ENCODE measurements at regions not wholly inside any gene's neighbourhood (a gene's known extent, or its start where the extent isn't known, plus 50 kb on each side); places are given as distances from the start of the nearest gene placed in this dataset.
"Not testable (repeated sequence)": the region's sequence is repeated elsewhere in the genome, so short reads cannot be mapped to it uniquely, and the experiment has no call there.

DNA sequence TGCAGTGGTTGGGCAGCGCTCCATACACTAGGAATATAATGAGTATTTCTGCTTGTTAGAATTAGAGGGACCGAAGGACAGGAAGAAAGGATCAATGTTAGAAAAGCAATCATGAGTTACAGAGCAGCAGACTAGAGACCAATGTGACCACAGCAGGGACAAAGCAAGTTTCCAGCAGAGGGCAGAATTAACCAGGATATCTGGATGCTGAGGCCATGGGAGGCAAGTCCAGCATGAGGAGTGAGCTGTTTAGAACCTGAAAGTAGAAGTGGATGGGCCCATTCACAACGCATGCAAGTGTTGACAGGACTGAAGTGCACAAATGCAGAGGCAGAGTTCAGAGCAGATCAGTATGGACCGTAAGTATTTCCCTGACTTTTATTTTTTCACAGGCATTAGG lies 910.4 kb upstream of the GYPC start:
- DNase-seq: peak; percentile 24

GRCh38 chr2:125746321-125747164 lies 909.4 kb upstream of the GYPC start:
- DNase-seq: no peak

- no peak for DNase-seq
Observed at GRCh38 chr2:125747165-125747425, 908.9 kb upstream of the GYPC start.

GRCh38 chr2:125756431-125756830 lies 899.5 kb upstream of the GYPC start:
- DNase-seq: no peak

- DNase-seq: no peak
Observed at GRCh38 chr2:125796784-125797183, 859.2 kb upstream of the GYPC start.

GRCh38 chr2:125797192-125797591 lies 858.8 kb upstream of the GYPC start:
- DNase-seq: no peak

DNA sequence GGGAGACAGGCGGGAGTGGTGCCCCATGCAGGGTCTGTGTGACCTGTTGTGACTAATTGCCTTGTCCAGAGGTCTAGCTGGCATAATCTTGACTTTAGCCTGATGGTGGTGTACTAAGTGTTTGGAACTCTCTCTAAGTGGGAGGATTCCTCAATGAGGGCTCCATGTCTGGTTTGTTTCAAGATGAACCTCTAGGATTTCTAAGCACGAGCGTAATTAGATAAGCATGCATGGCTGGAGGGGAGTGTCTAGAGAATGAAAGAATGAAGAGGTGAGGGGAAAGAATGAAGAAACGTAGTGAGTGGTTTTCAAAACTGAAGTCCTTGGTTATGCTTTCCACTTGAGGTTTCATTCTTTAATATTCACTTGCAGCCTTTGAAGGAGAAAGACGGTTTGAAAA lies 833.2 kb upstream of the GYPC start:
- no peak for DNase-seq

GRCh38 chr2:125825781-125826180 lies 830.2 kb upstream of the GYPC start:
- not testable (repeated sequence) for DNase-seq

DNA sequence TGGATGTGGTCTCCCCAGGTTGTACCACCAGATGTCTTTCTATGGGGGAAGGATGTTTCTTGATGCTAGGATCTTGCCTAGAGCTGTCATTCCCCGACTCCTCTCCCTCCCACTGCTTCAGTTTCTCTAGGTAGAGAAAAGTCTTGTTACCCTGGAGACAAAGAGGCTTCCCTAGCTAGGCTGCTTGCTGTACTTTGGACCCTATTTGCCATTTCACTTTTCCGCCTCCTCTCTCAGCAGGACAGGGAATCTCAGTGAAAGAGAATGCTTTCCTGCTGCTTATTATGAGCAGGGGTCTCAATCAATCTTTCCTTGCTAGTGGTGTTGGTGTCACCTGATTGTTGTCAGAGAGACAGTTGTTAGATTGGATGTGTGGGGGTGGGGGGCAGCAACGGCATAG lies 818.8 kb upstream of the GYPC start:
- peak; percentile 8 for DNase-seq

- DNase-seq: no peak
Observed at GRCh38 chr2:125837611-125838010, 818.3 kb upstream of the GYPC start.

GRCh38 chr2:125839945-125840344 lies 816.0 kb upstream of the GYPC start:
- no peak for DNase-seq

DNA sequence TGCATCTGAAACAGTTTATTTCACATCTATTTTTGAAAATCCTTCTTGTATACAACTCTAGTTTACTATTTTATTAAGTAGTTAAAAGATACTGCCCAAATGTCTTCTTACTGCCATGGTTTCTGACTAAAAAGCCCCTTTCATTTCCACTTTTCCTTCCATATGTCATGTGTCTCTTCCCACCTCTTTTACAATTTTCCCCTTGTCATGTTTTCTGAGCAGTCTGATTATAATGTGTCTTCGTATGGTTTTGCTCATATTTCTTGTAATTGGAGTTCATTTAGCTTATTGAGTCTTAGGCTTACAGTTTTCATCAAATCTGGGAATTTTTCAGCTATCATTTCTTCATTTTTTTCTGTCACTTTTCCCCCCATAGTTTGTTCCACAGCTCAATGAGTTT lies 813.9 kb upstream of the GYPC start:
- DNase-seq: no peak

GRCh38 chr2:125850541-125850940 lies 805.4 kb upstream of the GYPC start:
- no peak for DNase-seq

GRCh38 chr2:125852364-125852763 lies 803.6 kb upstream of the GYPC start:
- DNase-seq: no peak

DNA sequence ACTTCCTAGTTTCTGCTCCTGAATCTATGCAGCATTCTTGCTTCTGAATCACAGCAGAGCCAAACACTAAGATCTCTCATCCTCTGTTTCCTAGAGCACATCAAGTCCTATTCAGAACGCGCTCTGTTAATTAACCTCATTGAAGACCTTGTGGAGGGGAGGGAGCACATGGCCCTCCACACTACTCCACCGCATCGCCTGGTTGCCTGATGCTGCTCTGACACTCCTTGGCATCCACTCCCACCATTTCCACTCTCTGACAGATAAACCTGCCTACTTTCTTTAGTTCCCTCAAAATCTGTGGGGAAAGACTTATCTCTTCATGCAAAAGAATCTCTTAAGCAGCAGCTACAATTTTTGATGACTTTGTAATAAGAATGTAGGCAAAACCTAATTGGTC lies 802.3 kb upstream of the GYPC start:
- no peak for DNase-seq

GRCh38 chr2:125855204-125855603 lies 800.8 kb upstream of the GYPC start:
- no peak for DNase-seq

GRCh38 chr2:125857971-125858794 lies 797.8 kb upstream of the GYPC start:
- no peak for DNase-seq

GRCh38 chr2:125861461-125861860 lies 794.5 kb upstream of the GYPC start:
- no peak for DNase-seq

DNA sequence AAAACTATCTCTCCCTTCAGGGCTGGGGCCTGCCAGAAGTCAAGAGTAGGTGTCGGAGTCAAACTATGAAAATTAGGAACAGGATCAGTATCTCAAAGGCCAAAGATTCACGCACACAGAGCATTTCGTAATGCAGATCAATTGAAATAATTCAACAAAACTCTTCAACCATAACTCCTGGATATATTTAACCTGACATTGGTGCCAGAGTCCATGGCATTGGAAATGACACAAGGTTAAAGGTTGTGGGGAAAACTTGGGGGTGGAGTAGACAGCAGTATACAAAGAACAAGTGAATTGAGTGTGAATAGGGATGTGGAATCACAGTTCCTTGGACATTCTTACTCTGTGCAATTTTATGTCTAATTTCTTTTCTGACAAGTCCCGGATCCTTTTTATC lies 788.0 kb upstream of the GYPC start:
- DNase-seq: no peak

- no peak for DNase-seq
Observed at GRCh38 chr2:125870264-125870663, 785.7 kb upstream of the GYPC start.

DNA sequence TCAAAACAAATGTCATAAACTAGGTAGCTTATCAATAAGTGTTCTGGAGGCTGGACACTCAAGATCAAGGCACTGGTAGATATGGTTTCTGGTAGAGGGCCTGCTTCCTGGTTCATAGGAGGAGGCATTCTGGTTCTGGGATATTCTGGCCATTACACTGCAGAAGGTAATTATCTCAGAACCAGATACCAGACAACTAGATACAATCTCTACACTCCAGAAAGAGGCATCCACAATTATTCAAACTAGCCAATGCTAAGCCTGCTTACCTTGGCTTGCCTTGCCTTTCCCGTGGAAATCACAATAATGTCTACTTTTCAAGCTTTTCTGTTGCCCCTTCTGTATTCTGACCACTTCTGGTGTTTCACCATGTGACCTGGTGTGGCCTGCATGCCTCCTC lies 785.2 kb upstream of the GYPC start:
- DNase-seq: no peak

GRCh38 chr2:125874564-125874963 lies 781.4 kb upstream of the GYPC start:
- no peak for DNase-seq

- no peak for DNase-seq
Observed at GRCh38 chr2:125885340-125885739, 770.6 kb upstream of the GYPC start.

GRCh38 chr2:125886153-125886552 lies 769.8 kb upstream of the GYPC start:
- no peak for DNase-seq

DNA sequence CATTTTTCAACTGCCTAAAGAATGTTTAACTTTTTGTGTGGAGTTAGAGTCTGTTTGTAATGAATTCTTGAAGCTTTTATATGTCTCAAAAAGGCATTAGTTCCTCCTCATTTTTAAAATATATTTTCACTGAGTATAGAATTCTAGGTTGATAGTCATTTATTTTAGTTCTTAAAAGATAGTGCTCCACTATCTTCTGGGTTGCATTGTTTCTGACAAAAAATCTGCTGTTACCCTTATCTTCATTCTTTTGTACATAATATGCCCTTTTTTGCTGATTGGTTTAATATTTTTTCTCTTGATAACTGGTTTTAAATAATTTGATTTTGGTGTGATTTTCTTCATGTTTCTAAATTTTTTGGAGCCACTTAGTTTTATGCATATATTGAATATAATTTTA lies 754.7 kb upstream of the GYPC start:
- no peak for DNase-seq

Measured in NCI-H187 treated with DMSO at 0.1 percent for 48 hours (cell line).